IMR-90 (cell line): ENCODE measurements at regions not wholly inside any gene's neighbourhood (a gene's known extent, or its start where the extent isn't known, plus 50 kb on each side); places are given as distances from the start of the nearest gene placed in this dataset.

Source experiments
- ATAC-seq: fragments of 200-7000 bp; cut with Tn5 transposase; 2 replicates; pipeline ENCODE4 v1.9.1; 2020; ENCODE audit warnings: low read depth, mild to moderate bottlenecking, moderate library complexity
- BruUV-seq: library from RNA; stranded (reverse); fragments of 400-500 nt; replicated peaks from 2 replicates; lab custom pipeline; 2021; lab: Mats Ljungman, UMichigan
- CTCF ChIA-PET: fragments of 300-600 bp; formaldehyde crosslinking; extraction: SDS; loops from one replicate; lab custom pipeline; 2021; ENCODE audit warnings: antibody characterized with exemption; lab: Yijun Ruan, JAX
- POLR2A ChIA-PET: fragments of 300-600 bp; sonication (Branson Sonifier 250); formaldehyde crosslinking; loops from one replicate; lab custom pipeline; 2022; ENCODE audit warnings: antibody characterized with exemption; ENCODE audit not compliant: unreplicated experiment; lab: Charles Lee
- DNase-seq: peaks from one replicate; pipeline ENCODE4 v3.0.0; 2013
- H2AFZ ChIP-seq: replicated peaks from 2 replicates; pipeline ENCODE3; 2013; ENCODE audit warnings: low read length, mild to moderate bottlenecking; ENCODE audit not compliant: poor library complexity
- H2AK5ac ChIP-seq: 2 replicates; pipeline ENCODE4 v1.6.1; 2013; ENCODE audit warnings: low read depth, low read length, inconsistent platforms
- H2AK9ac ChIP-seq: replicated peaks from 2 replicates; pipeline ENCODE3; 2013; ENCODE audit warnings: mild to moderate bottlenecking, low read depth, low read length, moderate library complexity; ENCODE audit not compliant: poor library complexity
- H2BK120ac ChIP-seq: 2 replicates; pipeline ENCODE4 v1.6.1; 2013; ENCODE audit warnings: low read depth, low read length, inconsistent platforms
- H2BK15ac ChIP-seq: 3 replicates; pipeline ENCODE4 v1.6.1; 2013; ENCODE audit warnings: low read depth, low read length, inconsistent platforms
- H2BK20ac ChIP-seq: 2 replicates; pipeline ENCODE4 v1.6.1; 2013; ENCODE audit warnings: low read depth, mild to moderate bottlenecking, inconsistent platforms, low read length, moderate library complexity
- H2BK5ac ChIP-seq: 2 replicates; pipeline ENCODE4 v1.6.1; 2013; ENCODE audit warnings: mild to moderate bottlenecking, low read depth, low read length, inconsistent platforms; ENCODE audit not compliant: poor library complexity, severe bottlenecking
- H3K14ac ChIP-seq: replicated peaks from 2 replicates; pipeline ENCODE4 v1.6.1; 2013; ENCODE audit warnings: low read depth, low read length, inconsistent platforms
- H3K18ac ChIP-seq: 2 replicates; pipeline ENCODE4 v1.6.1; 2013; ENCODE audit warnings: low read depth, low read length, control low read depth
- H3K23ac ChIP-seq: 2 replicates; pipeline ENCODE4 v1.6.1; 2013; ENCODE audit warnings: low read depth, low read length, inconsistent platforms
- H3K27ac ChIP-seq: 2 replicates; pipeline ENCODE4 v1.5.1; 2013; ENCODE audit warnings: mild to moderate bottlenecking, control low read depth, low read length; ENCODE audit not compliant: insufficient read depth
- H3K27me3 ChIP-seq: 2 replicates; pipeline ENCODE4 v1.6.1; 2013; ENCODE audit warnings: low read length; ENCODE audit not compliant: control insufficient read depth, insufficient read depth
- H3K36me3 ChIP-seq: 2 replicates; pipeline ENCODE4 v1.6.1; 2013; ENCODE audit warnings: low read length, mixed read lengths; ENCODE audit not compliant: control insufficient read depth, insufficient read depth
- H3K4ac ChIP-seq: 2 replicates; pipeline ENCODE4 v1.6.1; 2013; ENCODE audit warnings: low read depth, low read length, inconsistent platforms
- H3K4me1 ChIP-seq: 2 replicates; pipeline ENCODE4 v1.6.1; 2013; ENCODE audit warnings: low read length, mixed read lengths; ENCODE audit not compliant: control insufficient read depth, insufficient read depth
- H3K4me2 ChIP-seq: 2 replicates; pipeline ENCODE4 v1.6.1; 2013; ENCODE audit warnings: low read depth, mild to moderate bottlenecking, control low read depth, low read length, moderate library complexity
- H3K4me3 ChIP-seq: 2 replicates; pipeline ENCODE4 v1.5.1; 2013; ENCODE audit warnings: low read depth, mild to moderate bottlenecking, control low read depth, low read length, moderate library complexity; ENCODE audit not compliant: insufficient read depth
- H3K56ac ChIP-seq: 2 replicates; pipeline ENCODE4 v1.6.1; 2013; ENCODE audit warnings: low read length, inconsistent platforms; ENCODE audit not compliant: insufficient read depth; ENCODE audit errors: extremely low read depth
- H3K79me1 ChIP-seq, 2 experiments: 2 replicates each; pipeline ENCODE4 v1.6.1; 2013; ENCODE audit warnings: low read length in 2 of 2, inconsistent platforms in 1 of 2, low read depth in 1 of 2
- H3K9ac ChIP-seq: 2 replicates; pipeline ENCODE4 v1.6.1; 2013; ENCODE audit warnings: low read depth, low read length, control low read depth
- H3K9me1 ChIP-seq: 2 replicates; pipeline ENCODE4 v1.6.1; 2013; ENCODE audit warnings: low read length, inconsistent platforms; ENCODE audit not compliant: insufficient read depth
- H3K9me3 ChIP-seq: 2 replicates; pipeline ENCODE4 v1.6.1; 2013; ENCODE audit warnings: low read length; ENCODE audit not compliant: control insufficient read depth, insufficient read depth
- H4K20me1 ChIP-seq: 2 replicates; pipeline ENCODE4 v1.6.1; 2013; ENCODE audit warnings: low read length, inconsistent platforms; ENCODE audit not compliant: insufficient read depth
- H4K5ac ChIP-seq: 2 replicates; pipeline ENCODE4 v1.6.1; 2013; ENCODE audit warnings: mild to moderate bottlenecking, low read depth, low read length, control low read depth
- H4K8ac ChIP-seq, 2 experiments: 2 replicates each; pipeline ENCODE4 v1.6.1; 2013; ENCODE audit warnings: low read depth in 2 of 2, low read length in 2 of 2, control low read depth in 1 of 2, inconsistent platforms in 1 of 2
- H4K91ac ChIP-seq: 2 replicates; pipeline ENCODE4 v1.6.1; 2013; ENCODE audit warnings: low read depth, low read length, inconsistent platforms; ENCODE audit not compliant: insufficient read depth
- BHLHE40 ChIP-seq: fragments of 150-350 bp; IDR thresholded peaks from 2 replicates; pipeline ENCODE4 v1.6.1; 2016; ENCODE audit warnings: mild to moderate bottlenecking, low read depth, low read length
- CEBPB ChIP-seq: IDR thresholded peaks from 2 replicates; pipeline ENCODE4 v1.6.1; 2012; ENCODE audit warnings: low read depth, low read length, improper control_type of control experiment
- CHD1 ChIP-seq: IDR thresholded peaks from 2 replicates; pipeline ENCODE4 v1.6.1; 2012; ENCODE audit warnings: low read depth, low read length, improper control_type of control experiment
- MXI1 ChIP-seq: IDR thresholded peaks from 2 replicates; pipeline ENCODE4 v1.6.1; 2012; ENCODE audit warnings: low read depth, mild to moderate bottlenecking, low read length, moderate library complexity, borderline replicate concordance
- WGBS, 2 experiments: methylation state at CpG; one replicate each; pipeline versions ENCODE4 v1.1.5 to v1.1.7; 2013; ENCODE audit warnings: missing lambda C conversion rate in 2 of 2; ENCODE audit not compliant: insufficient read length in 1 of 2; ENCODE audit errors: extremely low coverage in 2 of 2; 5-methylcytosine and 5-hydroxymethylcytosine counted together
- dilution Hi-C: fragments of 300-500 bp; cut with HindIII; formaldehyde crosslinking; loops from one replicate; pipeline ENCODE4 v1.14.3; 2018; ENCODE audit warnings: low sequenced_read_pairs; ENCODE audit not compliant: unreplicated experiment
- in situ Hi-C: fragments of 300-500 bp; cut with MboI; formaldehyde crosslinking; loops from 3 replicates; pipeline ENCODE4 v1.14.3; 2019; ENCODE audit warnings: low sequenced_read_pairs, inconsistent platforms, mixed read lengths
- intact Hi-C: fragments of 100-400 bp; cut with micrococcal nuclease; formaldehyde crosslinking; loops from 2 replicates; pipeline ENCODE4 v1.10.0; 2022

DNA sequence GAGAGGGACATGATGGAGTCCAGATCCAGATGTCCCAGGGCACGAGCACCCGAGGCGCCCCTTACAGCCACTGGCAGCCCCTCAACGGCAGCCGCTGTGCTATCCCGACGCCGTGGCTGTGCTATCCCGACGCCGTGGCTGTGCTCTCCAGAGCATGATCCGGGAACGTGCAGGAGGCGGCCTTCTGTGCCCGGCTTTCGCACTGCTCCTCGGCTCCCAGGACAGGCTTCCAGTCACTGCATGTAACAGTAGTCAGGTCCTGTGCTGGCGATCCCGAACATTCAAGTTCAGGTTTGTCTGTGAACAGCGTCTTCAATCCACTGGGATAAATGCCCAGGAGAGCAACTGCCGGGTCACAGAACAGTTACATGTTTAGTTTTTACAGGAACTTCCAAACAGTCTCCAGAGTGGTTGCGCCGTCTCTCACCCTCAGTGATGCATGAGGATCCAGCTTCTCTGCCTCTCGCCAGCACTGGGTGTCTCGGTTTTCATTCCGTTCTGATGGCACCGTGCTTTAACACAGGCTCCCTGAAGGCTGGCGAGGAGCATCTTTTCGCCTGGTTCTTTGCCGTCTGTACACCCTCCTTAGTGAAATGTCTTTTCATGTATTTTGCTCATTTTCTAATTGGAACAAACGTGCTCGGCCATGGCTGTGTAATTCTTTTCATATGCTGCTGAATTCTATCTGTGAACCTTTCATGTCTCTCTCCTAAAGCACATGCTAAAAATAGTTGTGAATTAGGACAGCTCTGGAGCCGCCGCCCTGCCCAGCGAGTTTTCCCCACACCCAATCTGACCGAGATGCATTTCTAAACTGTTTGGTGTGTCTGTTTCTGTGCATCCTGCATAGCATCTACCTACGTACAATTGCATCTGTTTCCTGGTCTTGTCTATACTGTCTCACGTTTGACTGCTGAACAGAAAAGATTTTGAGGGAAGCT, 72.6 kb upstream of the METRNL start (continued):
- TF ChIP-seq CHD1 (no peak), MXI1 (no peak)

DNA sequence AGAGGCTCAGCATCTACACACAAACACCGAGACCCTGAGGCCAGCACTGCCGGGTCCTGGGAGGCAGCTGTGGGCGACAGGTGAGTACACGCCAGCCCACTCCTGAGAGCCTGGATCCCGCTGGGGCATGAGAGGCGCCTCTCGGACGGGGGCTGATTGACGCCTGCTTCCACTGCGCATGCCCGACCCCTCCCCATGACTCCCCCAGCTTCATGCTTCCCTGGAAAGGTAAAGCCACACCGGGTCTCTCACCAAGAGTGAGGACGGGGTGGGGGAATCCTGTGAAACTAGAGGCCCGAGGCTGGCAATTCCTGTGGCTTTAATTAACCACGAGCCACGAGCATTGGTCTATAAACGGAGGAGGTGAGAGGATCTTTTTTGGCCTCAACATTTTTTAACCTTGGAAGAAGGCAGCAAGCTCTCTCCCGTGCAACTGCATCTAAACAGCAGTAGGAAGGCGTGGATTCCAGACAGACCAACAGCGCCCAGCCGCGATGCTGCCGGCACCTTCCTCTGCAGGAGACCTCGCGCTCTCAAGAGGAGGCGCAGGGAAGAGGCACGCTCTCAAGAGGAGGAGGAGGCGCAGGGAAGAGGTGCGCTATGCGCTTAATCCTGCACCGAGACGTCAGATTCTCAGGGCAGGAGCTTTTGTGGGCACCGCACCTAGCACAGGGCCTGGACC, 71.8 kb upstream of the METRNL start:
- ATAC-seq (no peak), DNase-seq (no peak)
- intact Hi-C loops (no loop called here), in situ Hi-C loops (no loop called here), dilution Hi-C loops (no loop called here)
- Histone ChIP-seq H3K79me1 (peaks cover 0 to 8% of the 10 kb centered on the region in 2 experiments; a peak in 1 of 4 replicates), H2AK9ac (peak overlapping the region; percentile 13), H3K14ac (no peak overlapping the region), H3K9me3 (no peaks in the 10 kb centered on the region), H3K36me3 (peaks cover 4% of the 10 kb centered on the region; the same call in 1 of the 2 replicates), H2BK120ac (no peak overlapping the region), H2BK15ac (no peak overlapping the region), H2AK5ac (no peak overlapping the region), H3K4ac (no peak overlapping the region), H3K27me3 (no peaks in the 10 kb centered on the region), H4K5ac (no peak overlapping the region), H3K9me1 (0 out of 2 replicates have a peak, but pooled peaks cover 4% of the 10 kb centered on the region), H4K91ac (no peak overlapping the region), H3K4me3 (no peak overlapping the region), H4K8ac (no peak overlapping the region), H3K4me2 (no peak overlapping the region), H3K56ac (no peak overlapping the region), H3K4me1 (peaks cover 12% of the 10 kb centered on the region), H4K20me1 (no peaks in the 10 kb centered on the region), H2BK5ac (no peak overlapping the region), H3K23ac (no peak overlapping the region), H3K9ac (no peak overlapping the region), H3K27ac (no peak overlapping the region), H3K18ac (no peak overlapping the region), H2BK20ac (no peak overlapping the region), H2AFZ (peak overlapping the region; percentile 29)
- no TSS peak for BruUV-seq
- WGBS, 2 experiments = 93% methylated on average over 16 of the region's 33 CpGs; no CpG with 5 or more reads in 1 of the 2 experiments
- ChIA-PET CTCF (interaction anchor here (1.0 to 1.4 kb wide), 2 partner anchors 14 to 44 kb away, joined by 3 read pairs; no protein-coding TSS in a partner anchor), POLR2A (interaction anchor here (0.6 kb wide), 1 partner anchor 102 kb away, joined by 3 read pairs; no protein-coding TSS in a partner anchor)
- TF ChIP-seq BHLHE40 (no peak), CEBPB (no peak)
